H1 (cell line): ENCODE measurements at regions not wholly inside any gene's neighbourhood (a gene's known extent, or its start where the extent isn't known, plus 50 kb on each side); places are given as distances from the start of the nearest gene placed in this dataset.

Source experiments
- ATF3 ChIP-seq: IDR thresholded peaks from 2 replicates; pipeline ENCODE4 v1.6.1; 2011; ENCODE audit warnings: low read depth, mild to moderate bottlenecking, low read length; ENCODE audit not compliant: insufficient read depth
- CREB1 ChIP-seq: IDR thresholded peaks from 2 replicates; pipeline ENCODE4 v1.6.1; 2012; ENCODE audit warnings: inconsistent platforms
- CTCF ChIP-seq, 3 experiments: IDR thresholded peaks; 1 replicate in 2 of 3; 2 replicates in 1 of 3; pipeline versions ENCODE4 v1.5.1 to v1.6.1; 2011; ENCODE audit warnings: low read length in 3 of 3, mild to moderate bottlenecking in 3 of 3, inconsistent platforms in 2 of 3, low read depth in 1 of 3, moderate library complexity in 1 of 3; ENCODE audit not compliant: insufficient read depth in 1 of 3; ENCODE audit errors: control extremely low read depth in 1 of 3
- E2F6 ChIP-seq: IDR thresholded peaks from 2 replicates; pipeline ENCODE4 v1.6.1; 2012; ENCODE audit warnings: inconsistent platforms
- EP300 ChIP-seq, 2 experiments: IDR thresholded peaks; 1 replicate in 1 of 2; 2 replicates in 1 of 2; pipeline ENCODE4 v1.6.1; 2011 to 2012; ENCODE audit warnings: low read depth in 2 of 2, low read length in 2 of 2, mild to moderate bottlenecking in 2 of 2, borderline replicate concordance in 1 of 2, inconsistent platforms in 1 of 2, moderate library complexity in 1 of 2
- GTF2F1 ChIP-seq: IDR thresholded peaks from 2 replicates; pipeline ENCODE4 v1.6.1; 2012; ENCODE audit warnings: low read depth, low read length, improper control_type of control experiment, borderline replicate concordance
- POLR2A ChIP-seq, 2 experiments: IDR thresholded peaks; 1 replicate in 1 of 2; 2 replicates in 1 of 2; pipeline ENCODE4 v1.6.1; 2011; ENCODE audit warnings: low read depth in 2 of 2, low read length in 2 of 2, mild to moderate bottlenecking in 2 of 2; ENCODE audit errors: control extremely low read depth in 1 of 2
- RAD21 ChIP-seq, 2 experiments: IDR thresholded peaks in 1 of 2; conservative IDR thresholded peaks in 1 of 2; 2 replicates each; pipeline ENCODE4 v1.6.1; 2011; ENCODE audit warnings: low read depth in 2 of 2, low read length in 2 of 2, improper control_type of control experiment in 1 of 2, inconsistent platforms in 1 of 2, mild to moderate bottlenecking in 1 of 2, moderate library complexity in 1 of 2
- SIN3A ChIP-seq, 2 experiments: IDR thresholded peaks in 1 of 2; conservative IDR thresholded peaks in 1 of 2; 2 replicates each; pipeline ENCODE4 v1.6.1; 2011 to 2012; ENCODE audit warnings: low read length in 2 of 2, improper control_type of control experiment in 1 of 2, low read depth in 1 of 2, mild to moderate bottlenecking in 1 of 2
- SP1 ChIP-seq: IDR thresholded peaks from 2 replicates; pipeline ENCODE4 v1.6.1; 2011; ENCODE audit warnings: low read depth, low read length

- TF ChIP-seq CTCF (IDR thresholded peaks at IDR 0.05; ENCODE audit: control extremely low read depth in 1 of 3, insufficient read depth in 1 of 3, low read depth in 1 of 3, low read length in 3 of 3): no peak
- no peak for TF ChIP-seq GTF2F1
- no peak for TF ChIP-seq E2F6
- no peak for TF ChIP-seq ATF3
- no peak for TF ChIP-seq EP300 (IDR thresholded peaks at IDR 0.05; ENCODE audit: borderline replicate concordance in 1 of 2, low read depth in 2 of 2, low read length in 2 of 2)
- TF ChIP-seq RAD21 (IDR thresholded peaks at IDR 0.05 in 1 of 2, conservative IDR thresholded peaks at IDR 0.05 in 1 of 2; ENCODE audit: low read depth in 2 of 2, low read length in 2 of 2): no peak
- no peak for TF ChIP-seq POLR2A (IDR thresholded peaks at IDR 0.05; ENCODE audit: control extremely low read depth in 1 of 2, low read depth in 2 of 2, low read length in 2 of 2)
- no peak for TF ChIP-seq CREB1
- TF ChIP-seq SIN3A (conservative IDR thresholded peaks at IDR 0.05 in 1 of 2, IDR thresholded peaks at IDR 0.05 in 1 of 2; ENCODE audit: low read depth in 1 of 2, low read length in 2 of 2): no peak
- no peak for TF ChIP-seq SP1
Observed at GRCh38 chr7:32223721-32224120, 153.5 kb upstream of the PDE1C start.
